GM12874 (cell line): ENCODE measurements at regions not wholly inside any gene's neighbourhood (a gene's known extent, or its start where the extent isn't known, plus 50 kb on each side); places are given as distances from the start of the nearest gene placed in this dataset.

Source experiments
- TF ChIP-seq, protein P1 (sequence below): IDR thresholded peaks from 2 replicates; pipeline ENCODE4 v1.5.1; 2011; ENCODE audit warnings: low read depth, mild to moderate bottlenecking, control low read depth, low read length, moderate library complexity; ENCODE audit not compliant: insufficient read depth

DNA sequence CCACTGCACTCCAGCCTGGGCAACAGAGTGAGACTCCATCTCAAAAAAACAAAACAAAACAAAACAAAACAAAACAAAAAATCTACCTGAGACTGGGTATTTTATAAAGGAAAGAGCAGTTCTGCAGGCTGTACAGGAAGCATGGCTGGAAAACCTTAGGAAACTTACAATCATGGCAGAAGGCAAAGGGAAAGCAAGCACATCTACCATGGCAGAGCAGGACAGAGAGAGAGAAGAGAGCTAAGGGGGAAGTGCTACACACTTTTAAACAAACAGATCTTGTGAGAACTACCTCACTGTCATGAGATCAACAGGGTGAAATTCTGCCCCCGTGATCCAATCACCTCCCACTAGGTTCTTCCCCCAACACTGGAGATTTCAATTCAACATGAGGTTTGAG, 198.3 kb upstream of the SAMSN1 start:
- TF ChIP-seq, protein P1, sequence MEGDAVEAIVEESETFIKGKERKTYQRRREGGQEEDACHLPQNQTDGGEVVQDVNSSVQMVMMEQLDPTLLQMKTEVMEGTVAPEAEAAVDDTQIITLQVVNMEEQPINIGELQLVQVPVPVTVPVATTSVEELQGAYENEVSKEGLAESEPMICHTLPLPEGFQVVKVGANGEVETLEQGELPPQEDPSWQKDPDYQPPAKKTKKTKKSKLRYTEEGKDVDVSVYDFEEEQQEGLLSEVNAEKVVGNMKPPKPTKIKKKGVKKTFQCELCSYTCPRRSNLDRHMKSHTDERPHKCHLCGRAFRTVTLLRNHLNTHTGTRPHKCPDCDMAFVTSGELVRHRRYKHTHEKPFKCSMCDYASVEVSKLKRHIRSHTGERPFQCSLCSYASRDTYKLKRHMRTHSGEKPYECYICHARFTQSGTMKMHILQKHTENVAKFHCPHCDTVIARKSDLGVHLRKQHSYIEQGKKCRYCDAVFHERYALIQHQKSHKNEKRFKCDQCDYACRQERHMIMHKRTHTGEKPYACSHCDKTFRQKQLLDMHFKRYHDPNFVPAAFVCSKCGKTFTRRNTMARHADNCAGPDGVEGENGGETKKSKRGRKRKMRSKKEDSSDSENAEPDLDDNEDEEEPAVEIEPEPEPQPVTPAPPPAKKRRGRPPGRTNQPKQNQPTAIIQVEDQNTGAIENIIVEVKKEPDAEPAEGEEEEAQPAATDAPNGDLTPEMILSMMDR = no peak

DNA sequence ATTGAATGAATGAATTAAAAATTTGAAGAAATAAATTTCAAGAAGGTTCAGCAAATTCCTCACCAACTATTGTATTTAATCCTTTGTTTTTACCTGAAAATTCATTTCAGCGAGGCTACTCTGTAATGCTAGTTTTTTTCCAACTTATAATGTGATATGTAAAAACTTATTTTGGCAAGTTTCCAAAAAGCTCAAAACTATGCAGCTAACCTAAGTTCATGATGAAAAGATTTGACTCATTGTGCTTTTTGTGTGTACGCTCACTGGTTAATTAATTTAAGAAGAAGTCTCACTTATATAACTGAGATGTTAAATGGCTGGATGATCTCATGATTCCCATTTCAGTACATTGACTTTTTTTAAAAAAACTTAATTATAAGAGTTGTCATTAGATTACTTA, 196.0 kb upstream of the SAMSN1 start:
- TF ChIP-seq, protein P1 = no peak

DNA sequence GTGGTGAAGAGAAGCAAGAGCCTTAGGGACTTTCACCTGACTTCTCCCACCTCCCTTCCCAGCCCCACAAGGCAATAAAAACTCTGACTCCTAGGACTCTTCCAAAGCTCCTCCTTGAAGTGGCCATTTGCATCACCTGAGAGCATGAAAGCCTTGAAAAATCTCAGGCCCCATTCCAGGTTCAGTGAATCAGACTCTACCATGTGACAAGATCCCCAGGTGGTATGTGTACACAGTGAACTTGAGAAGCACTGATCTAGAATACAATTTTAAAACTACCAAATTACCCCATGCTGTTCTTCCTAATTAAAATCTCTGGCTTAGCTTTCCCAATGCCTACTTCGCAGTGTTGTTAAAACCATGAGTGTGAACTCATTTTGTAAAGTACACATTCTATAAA, 195.1 kb upstream of the SAMSN1 start:
- TF ChIP-seq, protein P1 = no peak

DNA sequence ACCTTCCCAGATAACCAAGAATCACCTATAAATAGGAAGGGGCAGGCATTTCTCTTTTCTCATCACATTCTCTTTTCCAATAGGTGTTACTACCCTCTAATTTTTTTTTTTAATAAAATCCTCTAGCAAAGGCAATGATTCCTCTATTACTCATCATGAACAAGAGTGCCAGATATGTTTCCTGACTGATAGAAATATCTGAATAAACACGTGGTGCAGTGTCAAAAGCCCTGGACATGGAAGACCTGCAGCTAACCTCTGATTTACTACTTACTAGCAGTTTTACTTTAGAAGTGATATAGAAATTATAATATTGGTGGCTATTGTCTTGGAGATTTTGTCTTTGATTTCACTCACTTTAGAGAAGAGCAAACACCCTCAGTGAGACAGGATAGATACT, 194.6 kb upstream of the SAMSN1 start:
- TF ChIP-seq, protein P1 = no peak

DNA sequence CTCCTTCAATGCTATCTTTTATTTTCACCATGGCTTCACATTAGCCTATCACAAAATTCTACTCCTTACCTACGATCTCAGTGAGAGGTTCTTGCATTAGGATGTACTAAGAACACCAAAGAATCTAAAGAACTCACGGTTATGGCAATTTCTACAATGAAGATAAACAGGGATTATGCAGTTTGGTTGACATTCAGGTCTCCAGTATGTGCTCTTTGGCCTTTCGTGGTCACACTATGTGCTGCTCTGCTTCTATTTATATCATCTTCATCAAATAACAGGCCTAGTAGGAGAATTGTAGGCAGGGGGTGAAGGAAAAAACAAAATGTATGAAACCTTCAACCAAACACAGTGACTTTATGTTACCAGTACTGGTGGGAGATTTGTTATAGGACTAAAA, 194.0 kb upstream of the SAMSN1 start:
- TF ChIP-seq, protein P1 = no peak

DNA sequence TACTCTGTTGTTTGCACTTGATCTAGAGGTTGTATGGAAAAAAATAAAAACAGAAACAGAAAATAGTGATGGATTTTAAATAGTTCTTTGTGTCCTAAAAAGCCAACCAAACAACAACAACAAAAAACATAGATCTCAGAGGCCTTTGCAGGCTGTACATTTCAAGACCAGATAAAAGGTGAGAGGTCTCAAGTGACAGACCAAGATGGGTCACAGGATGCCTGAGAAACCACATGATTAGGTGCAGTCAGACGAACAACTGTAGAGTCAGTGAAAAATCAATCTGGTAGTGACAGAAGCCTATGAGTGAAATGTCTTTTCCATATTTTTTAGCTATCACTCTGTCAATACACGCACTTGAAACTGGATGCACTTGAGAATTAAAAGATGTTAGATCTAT, 193.5 kb upstream of the SAMSN1 start:
- TF ChIP-seq, protein P1 = no peak

DNA sequence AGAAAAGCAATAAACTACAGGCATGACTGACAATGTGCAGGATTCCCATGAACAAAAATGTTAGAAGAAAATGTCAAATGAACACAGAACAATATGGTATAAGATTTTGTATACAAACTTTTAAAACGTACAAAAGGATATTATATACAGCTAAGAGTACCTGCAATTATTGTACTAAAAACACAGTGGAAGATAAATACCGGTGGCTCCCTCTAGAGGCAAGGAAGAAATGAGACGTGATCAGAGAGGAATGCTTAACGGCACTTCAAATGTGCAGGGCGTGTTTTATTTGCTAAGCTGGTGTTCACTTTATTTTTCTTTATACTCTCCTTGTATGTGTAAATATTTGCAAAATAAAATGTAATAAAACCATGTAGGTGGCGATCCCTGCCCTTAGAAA, 191.8 kb upstream of the SAMSN1 start:
- TF ChIP-seq, protein P1 = peak; percentile 50; the same call in 1 of the 2 replicates

DNA sequence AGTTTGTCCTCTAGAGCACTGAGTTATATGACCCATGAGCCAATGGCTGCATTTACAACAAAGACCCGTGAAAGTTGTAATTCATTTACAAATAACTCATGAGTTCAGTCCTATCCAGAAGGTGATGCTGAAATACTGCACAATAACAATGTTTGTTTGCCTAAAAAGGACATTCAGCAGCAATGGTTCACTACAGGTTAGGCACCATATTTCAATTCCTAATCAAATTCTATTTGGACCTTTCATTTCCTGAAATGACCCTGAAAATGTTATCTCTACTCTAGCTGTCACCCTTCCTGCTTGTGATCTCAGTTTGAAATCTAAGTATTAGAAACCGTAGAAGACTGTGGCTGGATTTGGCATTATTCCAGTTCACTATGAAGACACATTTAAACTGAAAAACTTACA, 191.2 kb upstream of the SAMSN1 start:
- TF ChIP-seq, protein P1 = no peak
